BE2C (cell line): ENCODE measurements at regions not wholly inside any gene's neighbourhood (a gene's known extent, or its start where the extent isn't known, plus 50 kb on each side); places are given as distances from the start of the nearest gene placed in this dataset.

Experiments used
- DNase-seq: peaks from one replicate; pipeline ENCODE4 v3.0.0-alpha.2; 2020
- H3K27me3 ChIP-seq: fragments of 250-450 bp; sonication (Bioruptor Pico); 2 replicates; pipeline ENCODE4 v1.5.1; 2020; ENCODE audit warnings: mild to moderate bottlenecking
- H3K36me3 ChIP-seq: fragments of 250-450 bp; sonication (Bioruptor Pico); 2 replicates; pipeline ENCODE4 v1.5.1; 2020; ENCODE audit warnings: mild to moderate bottlenecking
- H3K4me1 ChIP-seq: fragments of 250-450 bp; sonication (Bioruptor Pico); 2 replicates; pipeline ENCODE4 v1.5.1; 2020
- H3K4me3 ChIP-seq: 2 replicates; pipeline ENCODE4 v1.5.1; 2011; ENCODE audit warnings: low read depth, low read length
- H3K9me3 ChIP-seq: fragments of 250-450 bp; sonication (Bioruptor Pico); 2 replicates; pipeline ENCODE4 v1.5.1; 2020
- TF ChIP-seq, protein P1 (sequence below): IDR thresholded peaks from 2 replicates; pipeline ENCODE4 v1.5.1; 2012; ENCODE audit warnings: mild to moderate bottlenecking, low read depth, low read length

DNA sequence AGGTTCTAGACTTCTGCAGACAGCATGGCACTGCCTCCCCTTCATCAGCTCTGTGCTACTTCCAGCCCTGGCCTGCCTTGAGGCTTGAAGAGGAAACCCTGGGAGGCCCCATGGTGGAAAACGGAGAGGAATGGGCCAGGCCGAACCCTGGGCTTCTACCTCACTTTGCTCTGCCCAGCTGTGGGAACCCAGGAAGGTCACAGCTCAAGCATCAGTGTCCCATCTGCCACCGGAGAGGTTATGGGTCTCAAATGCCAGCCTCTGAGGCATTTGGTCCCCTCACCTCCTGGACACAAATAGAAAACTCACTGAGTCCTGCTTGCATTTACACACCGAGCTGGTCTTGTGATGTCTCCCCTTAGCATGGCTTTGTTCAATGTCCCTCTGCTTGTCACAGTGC is 80.1 kb upstream of the ALDH1B1 start:
- TF ChIP-seq, protein P1, sequence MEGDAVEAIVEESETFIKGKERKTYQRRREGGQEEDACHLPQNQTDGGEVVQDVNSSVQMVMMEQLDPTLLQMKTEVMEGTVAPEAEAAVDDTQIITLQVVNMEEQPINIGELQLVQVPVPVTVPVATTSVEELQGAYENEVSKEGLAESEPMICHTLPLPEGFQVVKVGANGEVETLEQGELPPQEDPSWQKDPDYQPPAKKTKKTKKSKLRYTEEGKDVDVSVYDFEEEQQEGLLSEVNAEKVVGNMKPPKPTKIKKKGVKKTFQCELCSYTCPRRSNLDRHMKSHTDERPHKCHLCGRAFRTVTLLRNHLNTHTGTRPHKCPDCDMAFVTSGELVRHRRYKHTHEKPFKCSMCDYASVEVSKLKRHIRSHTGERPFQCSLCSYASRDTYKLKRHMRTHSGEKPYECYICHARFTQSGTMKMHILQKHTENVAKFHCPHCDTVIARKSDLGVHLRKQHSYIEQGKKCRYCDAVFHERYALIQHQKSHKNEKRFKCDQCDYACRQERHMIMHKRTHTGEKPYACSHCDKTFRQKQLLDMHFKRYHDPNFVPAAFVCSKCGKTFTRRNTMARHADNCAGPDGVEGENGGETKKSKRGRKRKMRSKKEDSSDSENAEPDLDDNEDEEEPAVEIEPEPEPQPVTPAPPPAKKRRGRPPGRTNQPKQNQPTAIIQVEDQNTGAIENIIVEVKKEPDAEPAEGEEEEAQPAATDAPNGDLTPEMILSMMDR = no peak
- no peak overlapping the region for H3K4me3 ChIP-seq
- no peak for DNase-seq
- no peaks in the 10 kb centered on the region; the same call in 1 of the 2 replicates for H3K9me3 ChIP-seq
- 0 out of 2 replicates have a peak, but pooled peaks cover 4% of the 10 kb centered on the region for H3K27me3 ChIP-seq
- H3K36me3 ChIP-seq = no peaks in the 10 kb centered on the region
- peaks cover 10% of the 10 kb centered on the region for H3K4me1 ChIP-seq

DNA sequence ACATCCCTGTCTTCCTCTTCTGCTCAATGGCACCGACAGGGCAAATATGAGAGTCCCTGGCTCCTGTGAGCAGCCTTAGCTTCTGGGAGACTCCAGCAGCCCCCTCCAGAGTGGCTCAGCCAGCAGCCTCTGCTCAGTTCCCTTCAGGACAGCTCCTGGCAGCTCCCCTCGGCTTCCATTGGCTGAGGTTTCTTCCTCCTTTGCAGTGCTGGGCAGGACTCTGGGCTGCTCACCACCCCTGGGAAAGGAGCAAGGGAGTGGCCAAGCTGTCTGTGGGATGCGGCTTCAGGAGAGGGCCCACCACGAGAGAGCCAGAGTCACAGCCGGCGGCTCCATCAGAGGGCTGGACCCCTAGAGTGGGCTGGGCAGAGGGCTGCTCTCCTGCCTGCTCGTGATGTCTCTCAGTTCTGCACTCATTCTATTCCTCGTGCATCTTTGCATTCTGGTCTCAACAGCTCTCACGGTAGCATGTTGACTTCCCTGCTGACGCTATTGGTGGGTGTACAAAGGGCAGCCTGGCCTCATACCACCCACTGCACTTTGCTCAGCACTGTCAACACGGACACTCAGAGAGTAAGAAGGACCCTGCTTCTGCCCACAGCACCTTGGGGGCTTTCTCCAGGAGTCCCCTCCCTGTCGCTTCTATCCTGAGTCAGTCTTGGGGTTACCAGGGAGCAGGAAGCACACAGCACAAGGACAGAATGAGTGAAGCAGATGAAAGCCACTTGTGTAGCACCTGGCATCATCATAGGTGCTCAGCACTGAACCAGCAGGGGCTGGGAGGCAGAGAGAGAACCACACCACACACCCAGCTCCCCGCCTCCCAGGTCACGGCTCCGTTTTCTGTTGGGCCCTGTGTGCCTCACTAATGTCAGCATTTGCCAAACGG is 80.9 kb upstream of the ALDH1B1 start:
- TF ChIP-seq, protein P1 = no peak
- DNase-seq = no peak
- no peak overlapping the region for H3K4me3 ChIP-seq
- H3K36me3 ChIP-seq = no peaks in the 10 kb centered on the region
- H3K27me3 ChIP-seq = 0 out of 2 replicates have a peak, but pooled peaks cover 4% of the 10 kb centered on the region
- no peaks in the 10 kb centered on the region; the same call in 1 of the 2 replicates for H3K9me3 ChIP-seq
- H3K4me1 ChIP-seq = peaks cover 10% of the 10 kb centered on the region

DNA sequence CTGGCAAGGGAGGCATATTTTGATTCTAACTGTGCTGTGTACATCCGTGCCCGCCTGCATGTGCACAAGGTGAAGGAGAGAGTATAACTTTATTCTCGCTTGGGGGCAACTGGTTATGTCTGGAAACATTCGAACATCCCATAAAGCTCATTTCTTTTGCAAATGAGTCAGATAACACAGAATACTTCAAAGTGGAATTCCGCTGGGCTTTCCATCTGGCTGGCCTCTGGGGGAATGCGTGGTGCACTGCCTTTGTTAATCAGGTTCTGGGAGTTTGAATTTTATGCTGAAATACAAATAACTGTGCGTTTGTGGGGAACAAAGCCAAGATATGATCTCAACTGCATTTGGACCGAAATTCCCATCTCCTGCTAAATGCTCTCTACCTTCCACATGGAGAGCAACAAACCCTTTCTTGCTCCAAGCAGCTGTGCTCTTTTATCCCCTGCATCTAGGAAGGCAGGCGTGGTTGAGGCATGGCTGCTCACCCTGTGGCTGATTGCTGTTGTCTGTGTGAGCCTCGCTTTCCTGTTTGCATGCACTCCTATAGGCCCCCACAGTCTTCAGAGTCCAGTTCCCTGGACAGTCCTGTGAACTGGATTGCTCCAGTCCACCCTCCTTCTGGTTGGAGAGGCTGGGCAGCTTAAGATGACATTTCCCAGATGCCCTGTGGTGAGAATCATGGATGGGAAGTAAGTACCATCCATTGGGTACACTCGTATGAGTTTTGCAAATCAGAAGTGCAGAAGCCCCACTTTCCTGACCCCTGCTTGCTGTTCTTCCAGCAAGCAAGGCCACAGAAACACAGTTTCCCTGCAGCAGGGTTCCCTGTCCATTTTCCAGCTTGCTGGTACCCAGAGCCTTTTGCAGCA is 82.9 kb upstream of the ALDH1B1 start:
- DNase-seq = peak; percentile 48
- TF ChIP-seq, protein P1 = no peak
- H3K27me3 ChIP-seq = no peaks in the 10 kb centered on the region

DNA sequence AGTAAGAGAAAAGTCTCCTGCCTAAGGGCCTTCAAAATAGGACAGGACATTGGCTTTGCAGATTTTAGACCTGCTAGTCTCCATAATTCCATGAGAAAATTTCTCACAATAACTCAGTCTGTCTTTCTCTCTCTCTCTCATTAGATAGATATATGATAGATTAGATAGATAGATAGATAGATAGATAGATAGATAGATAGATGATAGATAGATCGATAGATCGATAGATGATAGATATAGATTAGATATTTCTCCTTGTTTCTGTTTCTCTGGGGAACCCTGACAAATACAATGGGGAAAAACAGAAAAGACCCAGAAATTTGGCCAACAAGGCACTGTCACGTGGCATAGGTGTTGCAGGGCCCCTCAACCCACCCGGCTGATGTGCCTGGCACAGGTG is 84.4 kb upstream of the ALDH1B1 start:
- no peaks in the 10 kb centered on the region for H3K36me3 ChIP-seq
- TF ChIP-seq, protein P1 = no peak
- no peaks in the 10 kb centered on the region; the same call in 1 of the 2 replicates for H3K9me3 ChIP-seq
- peaks cover 10% of the 10 kb centered on the region for H3K4me1 ChIP-seq
- DNase-seq = no peak
- H3K27me3 ChIP-seq = no peaks in the 10 kb centered on the region
- no peak overlapping the region for H3K4me3 ChIP-seq

More for the DNA sequence above, 82.9 kb upstream of the ALDH1B1 start:
- Histone ChIP-seq H3K9me3 (no peaks in the 10 kb centered on the region; the same call in 1 of the 2 replicates), H3K36me3 (no peaks in the 10 kb centered on the region), H3K4me3 (peak overlapping the region; percentile 10), H3K4me1 (peaks cover 10% of the 10 kb centered on the region)

DNA sequence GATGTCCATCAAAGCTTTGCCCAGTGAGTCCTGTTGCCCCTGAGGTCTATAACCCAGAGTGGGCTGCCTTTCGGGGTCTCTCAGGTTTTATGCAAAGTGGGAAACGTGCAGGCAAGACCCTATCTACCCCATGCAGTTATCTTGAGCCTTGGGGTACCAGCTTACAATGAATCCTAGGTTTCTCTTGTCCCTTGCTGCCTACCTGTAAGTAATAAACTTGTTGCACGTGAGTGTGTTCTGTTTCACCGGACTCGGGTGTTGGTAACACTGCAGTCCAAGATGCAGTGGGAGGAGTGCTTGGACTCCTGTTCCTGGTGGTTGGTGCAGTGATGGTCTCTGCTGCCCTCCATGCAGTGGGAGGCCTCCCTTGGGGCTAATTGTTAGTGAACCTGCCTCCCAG is 85.6 kb upstream of the ALDH1B1 start:
- Histone ChIP-seq H3K4me1 (peaks cover 10% of the 10 kb centered on the region), H3K9me3 (no peaks in the 10 kb centered on the region; the same call in 1 of the 2 replicates), H3K36me3 (no peaks in the 10 kb centered on the region), H3K4me3 (no peak overlapping the region), H3K27me3 (no peaks in the 10 kb centered on the region)
- no peak for DNase-seq
- TF ChIP-seq, protein P1 = no peak
